ENCODE measurements at regions not wholly inside any gene's neighbourhood (a gene's known extent, or its start where the extent isn't known, plus 50 kb on each side); places are given as distances from the start of the nearest gene placed in this dataset.

- CTCF ChIA-PET, result no interaction called here
- DNase-seq (ENCODE audit: low read depth, low spot score), result no peak
- no peak for TF ChIP-seq CTCF (IDR thresholded peaks at IDR 0.05; ENCODE audit: insufficient read depth, low read length, missing control alignments)
Observed at GRCh38 chr1:177744906-177745305, 225.0 kb downstream of the SEC16B start.

GRCh38 chr1:177741476-177741875 is 228.4 kb downstream of the SEC16B start:
- no peak for DNase-seq (ENCODE audit: low read depth, low spot score)
- ChIA-PET POLR2A (no interaction called here), CTCF (no interaction called here)
- TF ChIP-seq CTCF (IDR thresholded peaks at IDR 0.05; ENCODE audit: insufficient read depth, low read length, missing control alignments), result no peak
- H3K4me3 ChIP-seq (ENCODE audit: low read depth, low read length), result no peak overlapping the region

More at GRCh38 chr1:177744906-177745305, 225.0 kb downstream of the SEC16B start:
- H3K4me3 ChIP-seq (ENCODE audit: low read depth, low read length), result no peak overlapping the region
- POLR2A ChIA-PET, result no interaction called here

- TF ChIP-seq CTCF (IDR thresholded peaks at IDR 0.05; ENCODE audit: insufficient read depth, low read length, missing control alignments), result no peak
- ChIA-PET CTCF (no interaction called here), POLR2A (no interaction called here)
- no peak for DNase-seq (ENCODE audit: low read depth, low spot score)
- H3K4me3 ChIP-seq (ENCODE audit: low read depth, low read length), result no peak overlapping the region
Observed at GRCh38 chr1:177739780-177740179, 230.1 kb downstream of the SEC16B start.

- CTCF ChIA-PET, result no interaction called here
- no peak for DNase-seq (ENCODE audit: low read depth, low spot score)
- no peak for TF ChIP-seq CTCF (IDR thresholded peaks at IDR 0.05; ENCODE audit: insufficient read depth, low read length, missing control alignments)
- POLR2A ChIA-PET, result no interaction called here
- no peak overlapping the region for H3K4me3 ChIP-seq (ENCODE audit: low read depth, low read length)
Observed at GRCh38 chr1:177737456-177737855, 232.4 kb downstream of the SEC16B start.

GRCh38 chr1:177732178-177732577 is 237.7 kb downstream of the SEC16B start:
- ChIA-PET CTCF (no interaction called here), POLR2A (no interaction called here)
- no peak for DNase-seq (ENCODE audit: low read depth, low spot score)
- no peak overlapping the region for H3K4me3 ChIP-seq (ENCODE audit: low read depth, low read length)
- no peak for TF ChIP-seq CTCF (IDR thresholded peaks at IDR 0.05; ENCODE audit: insufficient read depth, low read length, missing control alignments)

GRCh38 chr1:177729646-177730045 is 240.2 kb downstream of the SEC16B start:
- DNase-seq (ENCODE audit: low read depth, low spot score), result no peak
- CTCF ChIA-PET, result no interaction called here
- no peak for TF ChIP-seq CTCF (IDR thresholded peaks at IDR 0.05; ENCODE audit: insufficient read depth, low read length, missing control alignments)
- POLR2A ChIA-PET, result no interaction called here
- H3K4me3 ChIP-seq (ENCODE audit: low read depth, low read length), result no peak overlapping the region
